ENCODE measurements at regions not wholly inside any gene's neighbourhood (a gene's known extent, or its start where the extent isn't known, plus 50 kb on each side); places are given as distances from the start of the nearest gene placed in this dataset.

DNA sequence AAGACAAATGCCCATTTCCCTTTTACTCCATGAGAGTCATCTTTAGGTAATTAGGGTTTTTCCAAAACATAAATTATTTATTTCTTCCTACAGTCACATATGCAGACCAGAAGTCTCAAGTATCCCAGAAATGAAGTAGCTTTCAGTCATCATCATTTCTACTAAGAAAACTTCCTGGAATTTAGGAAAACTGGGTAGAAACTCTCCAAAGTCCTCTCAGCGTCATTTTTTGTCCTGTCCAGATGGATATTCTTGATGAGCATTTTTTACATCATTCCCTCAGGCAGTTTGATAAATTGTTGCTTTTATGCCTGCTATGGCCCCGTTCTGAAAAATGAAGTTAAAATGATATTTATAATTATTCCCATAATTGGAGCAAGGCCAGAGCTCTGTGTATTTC, 93.9 kb upstream of the DCN start:
- Mint-ChIP-seq H3K27ac (ENCODE audit: unreplicated experiment) (no peak overlapping the region), H3K9me3 (ENCODE audit: unreplicated experiment) (no peaks in the 10 kb centered on the region), H3K4me3 (ENCODE audit: unreplicated experiment) (no peak overlapping the region), H3K36me3 (ENCODE audit: low read depth, unreplicated experiment) (no peaks in the 10 kb centered on the region), H3K4me1 (ENCODE audit: low read depth, unreplicated experiment) (no peaks in the 10 kb centered on the region), H3K27me3 (ENCODE audit: low read depth, unreplicated experiment) (no peaks in the 10 kb centered on the region)
- no peaks in the 10 kb centered on the region for H3K36me3 ChIP-seq (ENCODE audit: insufficient read depth, low read length)
- no peaks in the 10 kb centered on the region for H3K79me2 ChIP-seq (ENCODE audit: insufficient read depth, low read length)
- H4K20me1 ChIP-seq (ENCODE audit: insufficient read depth, low read length) = no peaks in the 10 kb centered on the region
- H3K9ac ChIP-seq (ENCODE audit: low read length) = no peak overlapping the region
- no peaks in the 10 kb centered on the region for H3K27me3 ChIP-seq (ENCODE audit: insufficient read depth, low read length)
- no peak overlapping the region for H2AFZ ChIP-seq (ENCODE audit: low read depth, low read length)
- peaks cover 5% of the 10 kb centered on the region for H3K4me1 ChIP-seq (ENCODE audit: insufficient read depth, low read length)
- no peaks in the 10 kb centered on the region for H3K9me3 ChIP-seq (ENCODE audit: insufficient read depth, low read depth, low read length)
- H3K27ac ChIP-seq (ENCODE audit: low read depth, low read length) = no peak overlapping the region
- FAIRE-seq = no peak
- H3K4me2 ChIP-seq (ENCODE audit: low read length) = no peak overlapping the region
- TF ChIP-seq, protein P1, sequence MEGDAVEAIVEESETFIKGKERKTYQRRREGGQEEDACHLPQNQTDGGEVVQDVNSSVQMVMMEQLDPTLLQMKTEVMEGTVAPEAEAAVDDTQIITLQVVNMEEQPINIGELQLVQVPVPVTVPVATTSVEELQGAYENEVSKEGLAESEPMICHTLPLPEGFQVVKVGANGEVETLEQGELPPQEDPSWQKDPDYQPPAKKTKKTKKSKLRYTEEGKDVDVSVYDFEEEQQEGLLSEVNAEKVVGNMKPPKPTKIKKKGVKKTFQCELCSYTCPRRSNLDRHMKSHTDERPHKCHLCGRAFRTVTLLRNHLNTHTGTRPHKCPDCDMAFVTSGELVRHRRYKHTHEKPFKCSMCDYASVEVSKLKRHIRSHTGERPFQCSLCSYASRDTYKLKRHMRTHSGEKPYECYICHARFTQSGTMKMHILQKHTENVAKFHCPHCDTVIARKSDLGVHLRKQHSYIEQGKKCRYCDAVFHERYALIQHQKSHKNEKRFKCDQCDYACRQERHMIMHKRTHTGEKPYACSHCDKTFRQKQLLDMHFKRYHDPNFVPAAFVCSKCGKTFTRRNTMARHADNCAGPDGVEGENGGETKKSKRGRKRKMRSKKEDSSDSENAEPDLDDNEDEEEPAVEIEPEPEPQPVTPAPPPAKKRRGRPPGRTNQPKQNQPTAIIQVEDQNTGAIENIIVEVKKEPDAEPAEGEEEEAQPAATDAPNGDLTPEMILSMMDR (IDR thresholded peaks at IDR 0.05; ENCODE audit: insufficient read depth, low read depth, low read length) = no peak
- no peak for TF ChIP-seq EZH2 (IDR thresholded peaks at IDR 0.05; ENCODE audit: insufficient read depth, low read length)
- no peak for DNase-seq (ENCODE audit: low read depth)
- H3K4me3 ChIP-seq (ENCODE audit: insufficient read depth, low read depth, low read length) = no peak overlapping the region

DNA sequence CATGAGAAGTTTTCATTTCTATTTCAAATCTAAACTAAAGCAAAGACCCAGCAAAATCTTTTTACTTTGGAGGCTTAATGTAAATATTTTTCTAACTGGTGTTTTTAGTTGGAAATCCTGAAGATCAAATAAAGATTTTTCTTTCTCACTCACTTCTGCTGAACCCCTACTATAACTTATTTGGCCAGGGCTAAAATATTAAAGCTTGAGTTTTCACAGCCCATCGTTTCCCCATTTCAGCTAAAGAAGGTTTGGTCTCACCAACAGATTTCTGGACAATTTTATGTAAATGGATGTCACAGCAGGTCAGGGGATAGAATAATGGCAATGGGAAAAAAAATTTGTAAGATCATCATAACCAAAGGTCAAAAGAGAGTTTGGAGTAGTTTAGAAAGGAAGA, 92.7 kb upstream of the DCN start:
- no peaks in the 10 kb centered on the region for H3K36me3 ChIP-seq (ENCODE audit: insufficient read depth, low read length)
- no peak overlapping the region for H3K4me2 ChIP-seq (ENCODE audit: low read length)
- TF ChIP-seq, protein P1 (IDR thresholded peaks at IDR 0.05; ENCODE audit: insufficient read depth, low read depth, low read length) = no peak
- no peak for TF ChIP-seq EZH2 (IDR thresholded peaks at IDR 0.05; ENCODE audit: insufficient read depth, low read length)
- H3K4me1 Mint-ChIP-seq (ENCODE audit: low read depth, unreplicated experiment) = no peaks in the 10 kb centered on the region
- no peaks in the 10 kb centered on the region for H3K9me3 ChIP-seq (ENCODE audit: insufficient read depth, low read depth, low read length)
- FAIRE-seq = no peak
- H3K9ac ChIP-seq (ENCODE audit: low read length) = no peak overlapping the region
- no peak overlapping the region for H3K27ac ChIP-seq (ENCODE audit: low read depth, low read length)
- H2AFZ ChIP-seq (ENCODE audit: low read depth, low read length) = no peak overlapping the region
- no peaks in the 10 kb centered on the region for H4K20me1 ChIP-seq (ENCODE audit: insufficient read depth, low read length)
- no peaks in the 10 kb centered on the region for H3K27me3 ChIP-seq (ENCODE audit: insufficient read depth, low read length)
- no peak overlapping the region for H3K4me3 ChIP-seq (ENCODE audit: insufficient read depth, low read depth, low read length)
- H3K79me2 ChIP-seq (ENCODE audit: insufficient read depth, low read length) = no peaks in the 10 kb centered on the region
- H3K4me3 Mint-ChIP-seq (ENCODE audit: unreplicated experiment) = no peak overlapping the region
- H3K4me1 ChIP-seq (ENCODE audit: insufficient read depth, low read length) = peaks cover 5% of the 10 kb centered on the region
- H3K36me3 Mint-ChIP-seq (ENCODE audit: low read depth, unreplicated experiment) = no peaks in the 10 kb centered on the region
- no peaks in the 10 kb centered on the region for H3K9me3 Mint-ChIP-seq (ENCODE audit: unreplicated experiment)
- no peaks in the 10 kb centered on the region for H3K27me3 Mint-ChIP-seq (ENCODE audit: low read depth, unreplicated experiment)
- no peak for DNase-seq (ENCODE audit: low read depth)
- H3K27ac Mint-ChIP-seq (ENCODE audit: unreplicated experiment) = no peak overlapping the region

DNA sequence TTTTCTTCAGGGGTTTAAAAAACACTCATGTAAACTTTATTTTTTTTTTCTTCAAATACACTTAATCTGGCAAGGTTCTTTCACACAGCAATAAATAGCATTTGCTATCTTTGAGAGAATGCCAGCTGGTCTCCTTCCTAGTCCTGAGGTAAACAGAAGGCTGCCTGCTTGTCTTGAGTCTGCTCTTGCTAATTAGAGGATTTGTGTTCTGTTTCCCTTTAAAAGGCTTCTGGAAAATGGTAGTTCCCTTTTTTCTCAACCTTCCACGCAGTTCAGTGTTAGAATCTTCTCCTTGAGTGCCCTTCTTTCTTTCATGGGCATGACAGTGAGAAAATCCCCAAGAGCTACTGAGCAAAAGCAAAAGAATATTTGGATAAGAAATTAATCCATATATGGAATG, 92.3 kb upstream of the DCN start:
- no peaks in the 10 kb centered on the region for H3K79me2 ChIP-seq (ENCODE audit: insufficient read depth, low read length)
- no peak overlapping the region for H3K4me2 ChIP-seq (ENCODE audit: low read length)
- peak; percentile 47 for DNase-seq (ENCODE audit: low read depth)
- Mint-ChIP-seq H3K36me3 (ENCODE audit: low read depth, unreplicated experiment) (no peaks in the 10 kb centered on the region), H3K9me3 (ENCODE audit: unreplicated experiment) (no peaks in the 10 kb centered on the region), H3K27me3 (ENCODE audit: low read depth, unreplicated experiment) (no peaks in the 10 kb centered on the region), H3K4me1 (ENCODE audit: low read depth, unreplicated experiment) (no peaks in the 10 kb centered on the region), H3K4me3 (ENCODE audit: unreplicated experiment) (no peak overlapping the region), H3K27ac (ENCODE audit: unreplicated experiment) (no peak overlapping the region)
- no peaks in the 10 kb centered on the region for H4K20me1 ChIP-seq (ENCODE audit: insufficient read depth, low read length)
- no peak overlapping the region for H3K27ac ChIP-seq (ENCODE audit: low read depth, low read length)
- H3K9ac ChIP-seq (ENCODE audit: low read length) = no peak overlapping the region
- H3K36me3 ChIP-seq (ENCODE audit: insufficient read depth, low read length) = no peaks in the 10 kb centered on the region
- H3K4me3 ChIP-seq (ENCODE audit: insufficient read depth, low read depth, low read length) = no peak overlapping the region
- FAIRE-seq = peak; percentile 49
- no peaks in the 10 kb centered on the region for H3K9me3 ChIP-seq (ENCODE audit: insufficient read depth, low read depth, low read length)
- no peaks in the 10 kb centered on the region for H3K27me3 ChIP-seq (ENCODE audit: insufficient read depth, low read length)
- peaks cover 5% of the 10 kb centered on the region for H3K4me1 ChIP-seq (ENCODE audit: insufficient read depth, low read length)
- H2AFZ ChIP-seq (ENCODE audit: low read depth, low read length) = no peak overlapping the region
- TF ChIP-seq, protein P1 (IDR thresholded peaks at IDR 0.05; ENCODE audit: insufficient read depth, low read depth, low read length) = no peak
- no peak for TF ChIP-seq EZH2 (IDR thresholded peaks at IDR 0.05; ENCODE audit: insufficient read depth, low read length)
